ENCODE measurements at regions not wholly inside any gene's neighbourhood (a gene's known extent, or its start where the extent isn't known, plus 50 kb on each side); places are given as distances from the start of the nearest gene placed in this dataset.

DNA sequence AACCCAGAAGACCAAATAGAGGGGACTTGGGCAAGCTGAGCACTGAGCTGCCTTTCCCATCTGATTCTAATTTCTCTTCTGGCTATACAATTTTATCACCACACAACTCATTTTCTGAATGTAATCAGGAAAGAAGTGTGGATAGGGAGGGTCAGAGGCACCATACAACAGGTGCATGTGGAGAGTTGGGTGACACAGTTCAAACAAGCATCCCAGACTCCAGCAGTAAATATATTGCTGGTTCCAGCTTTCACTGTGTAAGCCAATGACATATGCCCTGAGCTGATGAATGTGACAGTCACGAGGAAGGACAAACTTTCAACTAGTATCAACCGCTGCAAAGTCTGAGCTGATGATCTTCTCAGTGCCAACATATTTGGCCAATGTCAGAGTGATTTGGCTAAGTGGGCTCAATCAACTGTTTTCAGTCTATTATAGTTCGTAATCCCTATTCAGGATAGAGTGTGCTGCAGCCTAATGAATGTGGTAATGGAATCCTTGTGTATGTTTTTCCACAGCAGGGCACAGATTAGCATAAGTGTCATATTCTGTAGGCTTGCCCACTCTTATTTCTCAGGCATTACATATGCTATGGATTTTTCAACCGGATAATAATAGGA is 109.9 kb upstream of the MEIS1 start (continued):
- TF ChIP-seq SP7 (tag by site-specific recombination; IDR thresholded peaks at IDR 0.05) (0 out of 2 replicates have a peak, but pooled peaks have one; percentile 17), ZNF629 (tag by site-specific recombination; IDR thresholded peaks at IDR 0.05) (0 out of 2 replicates have a peak, but pooled peaks have one; percentile 25)

DNA sequence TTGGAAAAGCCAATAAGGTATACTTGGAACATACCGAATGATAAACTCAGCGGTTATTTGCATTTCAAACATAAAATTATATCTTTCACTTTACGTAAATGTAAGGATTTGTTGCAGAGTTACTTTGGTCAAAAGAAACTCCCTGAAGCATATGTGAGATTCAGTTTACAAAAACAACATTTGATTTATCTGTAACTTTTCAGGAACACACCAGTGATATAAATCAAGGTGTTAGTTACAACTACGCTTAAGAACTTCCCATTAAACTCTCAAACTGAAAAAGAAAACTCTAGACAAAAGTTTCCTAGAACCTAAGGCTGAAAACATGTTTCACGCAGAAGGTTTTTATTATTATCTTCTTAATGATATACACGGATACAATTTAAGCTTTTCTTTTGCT is 110.6 kb upstream of the MEIS1 start:
- ChIA-PET POLR2A (no interaction called here), CTCF (interaction anchor here (1.0 kb wide), 1 partner anchor 104 kb away, joined by 3 read pairs; no protein-coding TSS in a partner anchor)
- no peak overlapping the region for H3K4me3 ChIP-seq (ENCODE audit: low read depth, low read length)
- H3K4me1 ChIP-seq (ENCODE audit: control insufficient read depth, insufficient read depth, low read length), result peaks cover 20% of the 10 kb centered on the region
- H3K27ac ChIP-seq (ENCODE audit: extremely low read depth, low read depth, low read length), result no peak overlapping the region
- H3K9me3 ChIP-seq (ENCODE audit: control insufficient read depth, insufficient read depth, low read depth, low read length), result no peaks in the 10 kb centered on the region
- no peaks in the 10 kb centered on the region for H3K36me3 ChIP-seq (ENCODE audit: control insufficient read depth in 2 of 2, insufficient read depth in 1 of 2, low read length in 2 of 2)
- no peak for TF ChIP-seq ZEB2 (tag by site-specific recombination; IDR thresholded peaks at IDR 0.05)
- TF ChIP-seq, protein P1, sequence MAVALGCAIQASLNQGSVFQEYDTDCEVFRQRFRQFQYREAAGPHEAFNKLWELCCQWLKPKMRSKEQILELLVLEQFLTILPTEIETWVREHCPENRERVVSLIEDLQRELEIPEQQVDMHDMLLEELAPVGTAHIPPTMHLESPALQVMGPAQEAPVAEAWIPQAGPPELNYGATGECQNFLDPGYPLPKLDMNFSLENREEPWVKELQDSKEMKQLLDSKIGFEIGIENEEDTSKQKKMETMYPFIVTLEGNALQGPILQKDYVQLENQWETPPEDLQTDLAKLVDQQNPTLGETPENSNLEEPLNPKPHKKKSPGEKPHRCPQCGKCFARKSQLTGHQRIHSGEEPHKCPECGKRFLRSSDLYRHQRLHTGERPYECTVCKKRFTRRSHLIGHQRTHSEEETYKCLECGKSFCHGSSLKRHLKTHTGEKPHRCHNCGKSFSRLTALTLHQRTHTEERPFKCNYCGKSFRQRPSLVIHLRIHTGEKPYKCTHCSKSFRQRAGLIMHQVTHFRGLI (tag by site-specific recombination; IDR thresholded peaks at IDR 0.05), result no peak
- no peak for TF ChIP-seq ZNF433 (tag by site-specific recombination; IDR thresholded peaks at IDR 0.05; ENCODE audit: low read depth)
- TF ChIP-seq, protein P2, sequence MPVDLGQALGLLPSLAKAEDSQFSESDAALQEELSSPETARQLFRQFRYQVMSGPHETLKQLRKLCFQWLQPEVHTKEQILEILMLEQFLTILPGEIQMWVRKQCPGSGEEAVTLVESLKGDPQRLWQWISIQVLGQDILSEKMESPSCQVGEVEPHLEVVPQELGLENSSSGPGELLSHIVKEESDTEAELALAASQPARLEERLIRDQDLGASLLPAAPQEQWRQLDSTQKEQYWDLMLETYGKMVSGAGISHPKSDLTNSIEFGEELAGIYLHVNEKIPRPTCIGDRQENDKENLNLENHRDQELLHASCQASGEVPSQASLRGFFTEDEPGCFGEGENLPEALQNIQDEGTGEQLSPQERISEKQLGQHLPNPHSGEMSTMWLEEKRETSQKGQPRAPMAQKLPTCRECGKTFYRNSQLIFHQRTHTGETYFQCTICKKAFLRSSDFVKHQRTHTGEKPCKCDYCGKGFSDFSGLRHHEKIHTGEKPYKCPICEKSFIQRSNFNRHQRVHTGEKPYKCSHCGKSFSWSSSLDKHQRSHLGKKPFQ (tag by site-specific recombination; IDR thresholded peaks at IDR 0.05), result no peak
- no peak for TF ChIP-seq ZNF423 (tag by site-specific recombination; IDR thresholded peaks at IDR 0.05)
- TF ChIP-seq MEIS1 (CRISPR knock-in tag; IDR thresholded peaks at IDR 0.05; ENCODE audit: borderline replicate concordance), result no peak
- no peak for TF ChIP-seq ZNF571 (tag by site-specific recombination; IDR thresholded peaks at IDR 0.05)
- TF ChIP-seq, protein P3, sequence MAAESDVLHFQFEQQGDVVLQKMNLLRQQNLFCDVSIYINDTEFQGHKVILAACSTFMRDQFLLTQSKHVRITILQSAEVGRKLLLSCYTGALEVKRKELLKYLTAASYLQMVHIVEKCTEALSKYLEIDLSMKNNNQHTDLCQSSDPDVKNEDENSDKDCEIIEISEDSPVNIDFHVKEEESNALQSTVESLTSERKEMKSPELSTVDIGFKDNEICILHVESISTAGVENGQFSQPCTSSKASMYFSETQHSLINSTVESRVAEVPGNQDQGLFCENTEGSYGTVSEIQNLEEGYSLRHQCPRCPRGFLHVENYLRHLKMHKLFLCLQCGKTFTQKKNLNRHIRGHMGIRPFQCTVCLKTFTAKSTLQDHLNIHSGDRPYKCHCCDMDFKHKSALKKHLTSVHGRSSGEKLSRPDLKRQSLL (tag by site-specific recombination; IDR thresholded peaks at IDR 0.05), result no peak
- TF ChIP-seq GLIS1 (tag by site-specific recombination; IDR thresholded peaks at IDR 0.05), result no peak
- TF ChIP-seq, protein P4, sequence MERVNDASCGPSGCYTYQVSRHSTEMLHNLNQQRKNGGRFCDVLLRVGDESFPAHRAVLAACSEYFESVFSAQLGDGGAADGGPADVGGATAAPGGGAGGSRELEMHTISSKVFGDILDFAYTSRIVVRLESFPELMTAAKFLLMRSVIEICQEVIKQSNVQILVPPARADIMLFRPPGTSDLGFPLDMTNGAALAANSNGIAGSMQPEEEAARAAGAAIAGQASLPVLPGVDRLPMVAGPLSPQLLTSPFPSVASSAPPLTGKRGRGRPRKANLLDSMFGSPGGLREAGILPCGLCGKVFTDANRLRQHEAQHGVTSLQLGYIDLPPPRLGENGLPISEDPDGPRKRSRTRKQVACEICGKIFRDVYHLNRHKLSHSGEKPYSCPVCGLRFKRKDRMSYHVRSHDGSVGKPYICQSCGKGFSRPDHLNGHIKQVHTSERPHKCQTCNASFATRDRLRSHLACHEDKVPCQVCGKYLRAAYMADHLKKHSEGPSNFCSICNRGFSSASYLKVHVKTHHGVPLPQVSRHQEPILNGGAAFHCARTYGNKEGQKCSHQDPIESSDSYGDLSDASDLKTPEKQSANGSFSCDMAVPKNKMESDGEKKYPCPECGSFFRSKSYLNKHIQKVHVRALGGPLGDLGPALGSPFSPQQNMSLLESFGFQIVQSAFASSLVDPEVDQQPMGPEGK (tag by site-specific recombination; IDR thresholded peaks at IDR 0.05), result no peak
- TF ChIP-seq, protein P5, sequence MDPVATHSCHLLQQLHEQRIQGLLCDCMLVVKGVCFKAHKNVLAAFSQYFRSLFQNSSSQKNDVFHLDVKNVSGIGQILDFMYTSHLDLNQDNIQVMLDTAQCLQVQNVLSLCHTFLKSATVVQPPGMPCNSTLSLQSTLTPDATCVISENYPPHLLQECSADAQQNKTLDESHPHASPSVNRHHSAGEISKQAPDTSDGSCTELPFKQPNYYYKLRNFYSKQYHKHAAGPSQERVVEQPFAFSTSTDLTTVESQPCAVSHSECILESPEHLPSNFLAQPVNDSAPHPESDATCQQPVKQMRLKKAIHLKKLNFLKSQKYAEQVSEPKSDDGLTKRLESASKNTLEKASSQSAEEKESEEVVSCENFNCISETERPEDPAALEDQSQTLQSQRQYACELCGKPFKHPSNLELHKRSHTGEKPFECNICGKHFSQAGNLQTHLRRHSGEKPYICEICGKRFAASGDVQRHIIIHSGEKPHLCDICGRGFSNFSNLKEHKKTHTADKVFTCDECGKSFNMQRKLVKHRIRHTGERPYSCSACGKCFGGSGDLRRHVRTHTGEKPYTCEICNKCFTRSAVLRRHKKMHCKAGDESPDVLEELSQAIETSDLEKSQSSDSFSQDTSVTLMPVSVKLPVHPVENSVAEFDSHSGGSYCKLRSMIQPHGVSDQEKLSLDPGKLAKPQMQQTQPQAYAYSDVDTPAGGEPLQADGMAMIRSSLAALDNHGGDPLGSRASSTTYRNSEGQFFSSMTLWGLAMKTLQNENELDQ (tag by site-specific recombination; IDR thresholded peaks at IDR 0.05; ENCODE audit: low read depth), result no peak
- TF ChIP-seq, protein P6, sequence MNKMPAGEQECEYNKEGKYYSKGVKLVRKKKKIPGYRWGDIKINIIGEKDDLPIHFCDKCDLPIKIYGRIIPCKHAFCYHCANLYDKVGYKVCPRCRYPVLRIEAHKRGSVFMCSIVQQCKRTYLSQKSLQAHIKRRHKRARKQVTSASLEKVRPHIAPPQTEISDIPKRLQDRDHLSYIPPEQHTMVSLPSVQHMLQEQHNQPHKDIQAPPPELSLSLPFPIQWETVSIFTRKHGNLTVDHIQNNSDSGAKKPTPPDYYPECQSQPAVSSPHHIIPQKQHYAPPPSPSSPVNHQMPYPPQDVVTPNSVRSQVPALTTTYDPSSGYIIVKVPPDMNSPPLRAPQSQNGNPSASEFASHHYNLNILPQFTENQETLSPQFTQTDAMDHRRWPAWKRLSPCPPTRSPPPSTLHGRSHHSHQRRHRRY (tag by site-specific recombination; IDR thresholded peaks at IDR 0.05), result no peak
- TF ChIP-seq GLI2 (tag by site-specific recombination; IDR thresholded peaks at IDR 0.05; ENCODE audit: borderline replicate concordance, low read depth), result no peak
- TF ChIP-seq, protein P7, sequence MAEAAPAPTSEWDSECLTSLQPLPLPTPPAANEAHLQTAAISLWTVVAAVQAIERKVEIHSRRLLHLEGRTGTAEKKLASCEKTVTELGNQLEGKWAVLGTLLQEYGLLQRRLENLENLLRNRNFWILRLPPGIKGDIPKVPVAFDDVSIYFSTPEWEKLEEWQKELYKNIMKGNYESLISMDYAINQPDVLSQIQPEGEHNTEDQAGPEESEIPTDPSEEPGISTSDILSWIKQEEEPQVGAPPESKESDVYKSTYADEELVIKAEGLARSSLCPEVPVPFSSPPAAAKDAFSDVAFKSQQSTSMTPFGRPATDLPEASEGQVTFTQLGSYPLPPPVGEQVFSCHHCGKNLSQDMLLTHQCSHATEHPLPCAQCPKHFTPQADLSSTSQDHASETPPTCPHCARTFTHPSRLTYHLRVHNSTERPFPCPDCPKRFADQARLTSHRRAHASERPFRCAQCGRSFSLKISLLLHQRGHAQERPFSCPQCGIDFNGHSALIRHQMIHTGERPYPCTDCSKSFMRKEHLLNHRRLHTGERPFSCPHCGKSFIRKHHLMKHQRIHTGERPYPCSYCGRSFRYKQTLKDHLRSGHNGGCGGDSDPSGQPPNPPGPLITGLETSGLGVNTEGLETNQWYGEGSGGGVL (tag by site-specific recombination; IDR thresholded peaks at IDR 0.05), result no peak
- no peak for TF ChIP-seq ZNF324 (tag by site-specific recombination; IDR thresholded peaks at IDR 0.05)
- TF ChIP-seq ZNF654 (tag by site-specific recombination; IDR thresholded peaks at IDR 0.05; ENCODE audit: low read depth), result no peak
- no peak for TF ChIP-seq ZNF211 (tag by site-specific recombination; IDR thresholded peaks at IDR 0.05; ENCODE audit: low read depth)
- no peak for TF ChIP-seq ZNF707 (tag by site-specific recombination; IDR thresholded peaks at IDR 0.05)
